DOHH2 (cell line): ENCODE measurements at regions not wholly inside any gene's neighbourhood (a gene's known extent, or its start where the extent isn't known, plus 50 kb on each side); places are given as distances from the start of the nearest gene placed in this dataset.

ENCODE experiments used
- H3F3A ChIP-seq: fragments of 200-600 bp; sonication (generic), shearing (Covaris generic); 2 replicates; pipeline ENCODE4 v1.6.0; 2016; ENCODE audit warnings: antibody characterized with exemption, mild to moderate bottlenecking; ENCODE audit not compliant: control insufficient read depth, insufficient read depth
- H3K27ac ChIP-seq: fragments of 200-600 bp; sonication (generic); 2 replicates; pipeline ENCODE4 v1.5.1; 2014; ENCODE audit warnings: low read depth, mild to moderate bottlenecking, low read length, moderate library complexity
- H3K27me3 ChIP-seq: fragments of 200-600 bp; sonication (generic); 2 replicates; pipeline ENCODE4 v1.6.1; 2014; ENCODE audit warnings: mild to moderate bottlenecking, low read length, mixed read lengths; ENCODE audit not compliant: control insufficient read depth
- H3K36me3 ChIP-seq: fragments of 200-600 bp; sonication (generic); 2 replicates; pipeline ENCODE4 v1.6.1; 2014; ENCODE audit warnings: mild to moderate bottlenecking, low read length, moderate library complexity, mixed read lengths; ENCODE audit not compliant: control insufficient read depth
- H3K4me1 ChIP-seq: fragments of 200-600 bp; sonication (generic); 2 replicates; pipeline ENCODE4 v1.6.1; 2014; ENCODE audit warnings: mild to moderate bottlenecking, low read length, mixed read lengths; ENCODE audit not compliant: control insufficient read depth
- H3K4me2 ChIP-seq: fragments of 200-600 bp; sonication (generic); 2 replicates; pipeline ENCODE4 v1.6.0; 2014; ENCODE audit warnings: mild to moderate bottlenecking, low read length, moderate library complexity
- H3K4me3 ChIP-seq: fragments of 200-600 bp; sonication (generic); 2 replicates; pipeline ENCODE4 v1.5.1; 2014; ENCODE audit warnings: mild to moderate bottlenecking, low read length, mixed read lengths
- H3K79me2 ChIP-seq: fragments of 200-600 bp; sonication (generic); 2 replicates; pipeline ENCODE4 v1.6.1; 2014; ENCODE audit warnings: mild to moderate bottlenecking, low read length, mixed read lengths; ENCODE audit not compliant: control insufficient read depth
- H3K9me2 ChIP-seq: fragments of 200-600 bp; sonication (generic); replicated peaks from 2 replicates; pipeline ENCODE4 v1.6.1; 2014; ENCODE audit warnings: mild to moderate bottlenecking, low read length, mixed read lengths; ENCODE audit not compliant: control insufficient read depth
- H3K9me3 ChIP-seq: fragments of 200-600 bp; sonication (generic); 2 replicates; pipeline ENCODE4 v1.6.1; 2014; ENCODE audit warnings: antibody characterized with exemption, low read length, mixed read lengths; ENCODE audit not compliant: control insufficient read depth, insufficient read depth
- H4K20me1 ChIP-seq: fragments of 200-600 bp; sonication (generic); 2 replicates; pipeline ENCODE4 v1.6.0; 2014; ENCODE audit warnings: low read depth, mild to moderate bottlenecking, antibody characterized with exemption, low read length, moderate library complexity; ENCODE audit not compliant: control insufficient read depth, insufficient read depth
- EZH2phosphoT487 ChIP-seq: fragments of 200-600 bp; sonication (generic); IDR thresholded peaks from 2 replicates; pipeline ENCODE4 v1.6.1; 2017; ENCODE audit warnings: borderline replicate concordance, mild to moderate bottlenecking, antibody characterized with exemption, low read length, moderate library complexity, mixed read lengths
- TF ChIP-seq, protein P1 (sequence below): fragments of 200-600 bp; sonication (generic); IDR thresholded peaks from one replicate; pipeline ENCODE4 v1.5.1; 2014; ENCODE audit warnings: antibody characterized with exemption, mild to moderate bottlenecking, low read depth, low read length; ENCODE audit not compliant: poor library complexity, severe bottlenecking

DNA sequence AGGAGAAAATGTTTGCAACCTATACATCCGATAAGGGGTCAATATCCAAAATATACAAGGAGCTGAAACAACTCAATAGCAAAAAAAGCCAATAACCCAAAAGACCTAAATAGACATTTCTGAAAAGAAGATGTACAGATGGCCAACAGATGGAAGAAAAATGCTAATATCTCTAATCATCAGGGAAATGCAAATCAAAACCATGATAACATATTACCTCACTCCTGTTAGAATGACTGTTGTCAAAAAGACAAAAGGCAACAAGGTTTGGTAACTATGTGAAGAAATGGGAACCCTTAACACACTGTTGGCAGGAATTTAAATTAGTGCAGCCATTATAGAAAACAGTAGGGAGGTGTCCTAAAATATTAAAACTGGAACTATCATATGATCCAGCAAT, 74.7 kb downstream of the LEPR start:
- no peak for TF ChIP-seq EZH2phosphoT487
- TF ChIP-seq, protein P1, sequence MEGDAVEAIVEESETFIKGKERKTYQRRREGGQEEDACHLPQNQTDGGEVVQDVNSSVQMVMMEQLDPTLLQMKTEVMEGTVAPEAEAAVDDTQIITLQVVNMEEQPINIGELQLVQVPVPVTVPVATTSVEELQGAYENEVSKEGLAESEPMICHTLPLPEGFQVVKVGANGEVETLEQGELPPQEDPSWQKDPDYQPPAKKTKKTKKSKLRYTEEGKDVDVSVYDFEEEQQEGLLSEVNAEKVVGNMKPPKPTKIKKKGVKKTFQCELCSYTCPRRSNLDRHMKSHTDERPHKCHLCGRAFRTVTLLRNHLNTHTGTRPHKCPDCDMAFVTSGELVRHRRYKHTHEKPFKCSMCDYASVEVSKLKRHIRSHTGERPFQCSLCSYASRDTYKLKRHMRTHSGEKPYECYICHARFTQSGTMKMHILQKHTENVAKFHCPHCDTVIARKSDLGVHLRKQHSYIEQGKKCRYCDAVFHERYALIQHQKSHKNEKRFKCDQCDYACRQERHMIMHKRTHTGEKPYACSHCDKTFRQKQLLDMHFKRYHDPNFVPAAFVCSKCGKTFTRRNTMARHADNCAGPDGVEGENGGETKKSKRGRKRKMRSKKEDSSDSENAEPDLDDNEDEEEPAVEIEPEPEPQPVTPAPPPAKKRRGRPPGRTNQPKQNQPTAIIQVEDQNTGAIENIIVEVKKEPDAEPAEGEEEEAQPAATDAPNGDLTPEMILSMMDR = no peak
- no peaks in the 10 kb centered on the region for H3F3A ChIP-seq
- H3K27ac ChIP-seq = no peak overlapping the region
- no peaks in the 10 kb centered on the region for H3K9me3 ChIP-seq
- no peak overlapping the region for H3K4me3 ChIP-seq
- H4K20me1 ChIP-seq = no peaks in the 10 kb centered on the region
- H3K4me1 ChIP-seq = no peaks in the 10 kb centered on the region
- no peaks in the 10 kb centered on the region for H3K27me3 ChIP-seq
- H3K79me2 ChIP-seq = no peaks in the 10 kb centered on the region
- H3K36me3 ChIP-seq = no peaks in the 10 kb centered on the region
- H3K4me2 ChIP-seq = no peak overlapping the region
- H3K9me2 ChIP-seq = no peaks in the 10 kb centered on the region

DNA sequence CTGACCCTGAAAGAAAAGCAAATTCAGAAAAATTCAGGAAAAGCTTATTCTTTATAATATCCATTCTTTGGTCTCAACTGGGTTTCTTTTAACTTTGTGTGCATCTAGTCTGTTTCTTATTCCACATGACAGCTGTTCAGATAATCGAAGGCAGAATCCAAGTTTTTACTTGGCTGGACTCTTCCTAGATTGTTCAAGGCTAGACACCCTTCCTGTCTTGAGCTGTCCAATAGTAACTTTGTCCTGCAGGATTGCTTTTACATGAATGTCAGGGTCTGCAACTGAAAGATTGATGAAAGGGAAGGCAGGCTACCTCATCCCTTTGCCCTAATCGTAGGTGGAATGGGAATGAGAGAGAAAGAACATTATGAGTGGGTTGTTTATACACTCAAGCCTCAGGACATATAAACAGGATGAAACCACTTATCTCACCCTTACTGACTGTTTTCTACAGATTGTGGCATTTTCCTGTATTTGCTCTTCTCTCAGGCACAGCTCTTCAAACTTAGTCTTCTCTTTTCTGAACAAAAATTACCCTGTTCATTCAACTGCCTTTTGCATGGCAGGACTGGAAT, 76.9 kb downstream of the LEPR start:
- TF ChIP-seq EZH2phosphoT487 = no peak
- TF ChIP-seq, protein P1 = no peak
- Histone ChIP-seq H3K79me2 (no peaks in the 10 kb centered on the region), H3K4me1 (no peaks in the 10 kb centered on the region), H3F3A (no peaks in the 10 kb centered on the region), H3K36me3 (no peaks in the 10 kb centered on the region), H3K9me3 (no peaks in the 10 kb centered on the region), H3K27ac (no peak overlapping the region), H3K9me2 (no peaks in the 10 kb centered on the region), H3K27me3 (no peaks in the 10 kb centered on the region), H3K4me2 (no peak overlapping the region), H3K4me3 (no peak overlapping the region), H4K20me1 (no peaks in the 10 kb centered on the region)

DNA sequence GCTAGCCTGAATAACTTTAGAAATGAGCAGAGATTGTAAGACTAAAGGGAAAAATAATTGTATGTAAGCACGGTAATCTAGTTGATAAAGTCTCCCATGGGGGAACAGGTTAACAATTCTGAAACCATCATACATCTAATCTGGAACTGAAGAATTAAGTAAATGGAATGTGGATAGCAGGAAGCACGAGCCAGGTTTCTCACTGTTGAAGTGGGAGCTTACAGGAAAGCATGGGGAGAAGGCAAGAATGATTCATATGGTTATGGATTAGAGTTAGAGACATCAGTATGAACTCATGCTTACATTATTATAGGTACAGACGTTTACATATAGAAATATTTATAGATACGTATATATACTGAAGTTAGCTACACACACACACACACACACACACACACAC, 83.0 kb downstream of the LEPR start:
- H4K20me1 ChIP-seq = no peaks in the 10 kb centered on the region
- no peaks in the 10 kb centered on the region for H3K79me2 ChIP-seq
- no peaks in the 10 kb centered on the region for H3K9me3 ChIP-seq
- no peak overlapping the region for H3K4me3 ChIP-seq
- H3K9me2 ChIP-seq = no peaks in the 10 kb centered on the region
- H3K27me3 ChIP-seq = no peaks in the 10 kb centered on the region
- no peaks in the 10 kb centered on the region for H3F3A ChIP-seq
- no peaks in the 10 kb centered on the region for H3K4me1 ChIP-seq
- TF ChIP-seq EZH2phosphoT487 = no peak
- TF ChIP-seq, protein P1 = no peak
- H3K4me2 ChIP-seq = no peak overlapping the region
- no peaks in the 10 kb centered on the region for H3K36me3 ChIP-seq
- no peak overlapping the region for H3K27ac ChIP-seq

DNA sequence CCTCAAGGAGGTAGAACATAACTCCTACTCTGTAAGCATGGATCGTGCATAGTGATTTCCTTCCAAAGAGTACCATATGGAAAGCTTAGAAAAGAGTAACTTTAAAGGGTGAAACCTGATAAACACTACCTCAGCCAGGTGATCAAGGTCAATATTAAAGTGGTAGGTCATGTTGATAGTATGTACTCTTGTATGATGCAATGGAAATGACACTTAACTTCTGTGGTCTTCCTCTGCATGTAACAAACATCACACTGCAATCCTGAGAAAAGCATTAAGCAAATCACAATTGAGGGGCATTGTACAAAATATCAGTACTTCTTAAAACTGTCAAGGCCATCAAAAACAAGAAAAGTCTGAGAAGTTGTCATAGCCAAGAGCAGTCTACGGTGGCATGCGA, 83.8 kb downstream of the LEPR start:
- Histone ChIP-seq H3K36me3 (no peaks in the 10 kb centered on the region), H4K20me1 (no peaks in the 10 kb centered on the region), H3K4me3 (no peak overlapping the region), H3K79me2 (no peaks in the 10 kb centered on the region), H3K9me3 (no peaks in the 10 kb centered on the region), H3K4me1 (no peaks in the 10 kb centered on the region), H3K4me2 (no peak overlapping the region), H3K27me3 (no peaks in the 10 kb centered on the region), H3K27ac (no peak overlapping the region), H3F3A (no peaks in the 10 kb centered on the region), H3K9me2 (no peaks in the 10 kb centered on the region)
- TF ChIP-seq, protein P1 = no peak
- TF ChIP-seq EZH2phosphoT487 = no peak
